ENCODE measurements at regions not wholly inside any gene's neighbourhood (a gene's known extent, or its start where the extent isn't known, plus 50 kb on each side); places are given as distances from the start of the nearest gene placed in this dataset.

DNA sequence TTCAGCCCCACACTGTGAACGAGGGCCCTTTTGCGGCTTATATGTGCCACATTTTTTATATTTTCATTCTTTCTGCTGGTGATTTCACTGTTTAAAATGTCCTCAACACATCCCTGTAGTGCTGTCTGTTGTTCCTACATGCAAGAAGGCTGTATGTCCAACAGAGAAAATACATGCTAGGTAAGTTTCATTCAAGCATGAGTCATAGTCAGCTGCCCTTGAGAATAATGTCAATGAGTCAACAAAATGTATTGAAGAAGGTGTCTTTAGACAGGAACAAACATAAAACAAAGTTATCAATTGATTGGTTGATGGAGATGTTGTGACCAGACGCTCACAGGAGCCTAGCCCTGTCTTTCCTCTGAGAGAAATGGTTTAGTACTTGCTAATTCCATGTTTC lies 553.4 kb downstream of the PLPP3 start:
- no peak overlapping the region for H3K27ac ChIP-seq (ENCODE audit: low read depth, low read length)
- no peak for TF ChIP-seq JUN (IDR thresholded peaks at IDR 0.05; ENCODE audit: low read depth, low read length)
- no peak for TF ChIP-seq MAX (IDR thresholded peaks at IDR 0.05)
- TF ChIP-seq SIRT6 (IDR thresholded peaks at IDR 0.05; ENCODE audit: low read length), result no peak
- no peak for TF ChIP-seq HDAC6 (IDR thresholded peaks at IDR 0.05; ENCODE audit: low read depth, low read length)
- TF ChIP-seq RBBP5 (IDR thresholded peaks at IDR 0.05; ENCODE audit: borderline replicate concordance, low read depth, low read length), result no peak
- TF ChIP-seq POLR2AphosphoS5 (IDR thresholded peaks at IDR 0.05; ENCODE audit: low read depth, low read length), result no peak
- no peak for TF ChIP-seq EZH2 (IDR thresholded peaks at IDR 0.05; ENCODE audit: low read depth, low read length, severe bottlenecking)
- no peak for TF ChIP-seq CEBPB (IDR thresholded peaks at IDR 0.05; ENCODE audit: low read depth, low read length)
- TF ChIP-seq BRCA1 (IDR thresholded peaks at IDR 0.05; ENCODE audit: low read depth, low read length), result no peak
- no peak for TF ChIP-seq TBP (IDR thresholded peaks at IDR 0.05; ENCODE audit: low read depth, low read length)
- no peak for TF ChIP-seq GABPA (IDR thresholded peaks at IDR 0.05; ENCODE audit: borderline replicate concordance, insufficient read depth, low read length)
- no peak for TF ChIP-seq ASH2L (IDR thresholded peaks at IDR 0.05; ENCODE audit: low read length)
- TF ChIP-seq NANOG (IDR thresholded peaks at IDR 0.05; ENCODE audit: insufficient read depth, low read depth, low read length, poor library complexity, severe bottlenecking), result no peak
- no peak for TF ChIP-seq HDAC2 (IDR thresholded peaks at IDR 0.05; ENCODE audit: borderline replicate concordance in 1 of 2, low read depth in 2 of 2, low read length in 2 of 2)
- no peak for TF ChIP-seq EP300 (IDR thresholded peaks at IDR 0.05; ENCODE audit: borderline replicate concordance in 1 of 2, low read depth in 2 of 2, low read length in 2 of 2)

More for the DNA sequence above, 553.4 kb downstream of the PLPP3 start:
- no peak overlapping the region for H3K56ac ChIP-seq (replicated peaks; ENCODE audit: insufficient read length, low read depth, low read length)
- no peak overlapping the region for H3K4ac ChIP-seq (replicated peaks; ENCODE audit: insufficient read length, low read depth, low read length)
- DNase-seq (ENCODE audit: low read depth in 1 of 2, low spot score in 2 of 2) (no peak), FAIRE-seq (no peak)
- no peak overlapping the region for H3K4me2 ChIP-seq (ENCODE audit: insufficient read depth in 1 of 2, low read depth in 2 of 2, low read length in 2 of 2)
- no peaks in the 10 kb centered on the region for H3K36me3 ChIP-seq (ENCODE audit: control insufficient read depth in 2 of 4, insufficient read depth in 4 of 4, low read length in 3 of 4)
- H2AK5ac ChIP-seq (ENCODE audit: low read depth, low read length), result no peak overlapping the region
- H2BK12ac ChIP-seq (ENCODE audit: low read depth, low read length), result no peak overlapping the region
- WGBS, 2 experiments (ENCODE audit: extremely low coverage in 1 of 2, insufficient coverage in 1 of 2, insufficient read length in 1 of 2, insufficient replicate concordance in 2 of 2, low coverage in 1 of 2, low lambda C conversion rate in 2 of 2, missing lambda C conversion rate in 1 of 2), result 90% methylated on average over 3 of the region's 3 CpGs; no CpG with 5 or more reads in 1 of the 2 experiments
- H3K23ac ChIP-seq (ENCODE audit: insufficient read length), result no peak overlapping the region
- no peak overlapping the region for H2BK15ac ChIP-seq (ENCODE audit: low read length)
- no peak overlapping the region for H3K9ac ChIP-seq (replicated peaks in 1 of 4; ENCODE audit: extremely low read depth in 1 of 4, low read depth in 3 of 4, low read length in 3 of 4)
- no peak overlapping the region for H2BK5ac ChIP-seq (ENCODE audit: low read depth, low read length)
- H2BK20ac ChIP-seq (ENCODE audit: low read length), result no peak overlapping the region
- no peaks in the 10 kb centered on the region for H3K79me2 ChIP-seq (ENCODE audit: control insufficient read depth in 1 of 2, insufficient read depth in 2 of 2, low read length in 2 of 2)
- no peaks in the 10 kb centered on the region for H3K23me2 ChIP-seq (ENCODE audit: low read depth, low read length)
- no peaks in the 10 kb centered on the region for H3K27me3 ChIP-seq (replicated peaks in 1 of 4; ENCODE audit: control insufficient read depth in 3 of 4, extremely low read depth in 1 of 4, insufficient read depth in 3 of 4, low read length in 3 of 4)
- no peak overlapping the region for H3K14ac ChIP-seq (ENCODE audit: insufficient read length)
- POLR2A ChIA-PET (ENCODE audit: partially characterized antibody), result no interaction called here
- H4K8ac ChIP-seq (ENCODE audit: extremely low read depth, insufficient read depth, low read length), result no peak overlapping the region
- no peak overlapping the region for H2BK120ac ChIP-seq (replicated peaks; ENCODE audit: low read depth, low read length)
- H4K91ac ChIP-seq (replicated peaks; ENCODE audit: insufficient read length, low read length), result no peak overlapping the region
- H4K20me1 ChIP-seq (replicated peaks in 1 of 2; ENCODE audit: control insufficient read depth in 1 of 2, insufficient read depth in 2 of 2, low read length in 2 of 2), result no peaks in the 10 kb centered on the region
- CTCF ChIA-PET (ENCODE audit: partially characterized antibody), result interaction anchor here (0.8 kb wide), 1 partner anchor 10 kb away, joined by 3 read pairs; no protein-coding TSS in a partner anchor
- H3K4me1 ChIP-seq (replicated peaks in 1 of 4; ENCODE audit: control insufficient read depth in 3 of 4, insufficient read depth in 4 of 4, low read length in 3 of 4), result no peaks in the 10 kb centered on the region
- H3K4me3 ChIP-seq (ENCODE audit: extremely low read depth in 1 of 4, insufficient read depth in 2 of 4, low read depth in 3 of 4, low read length in 4 of 4), result no peak overlapping the region
- no peak overlapping the region for H4K5ac ChIP-seq (ENCODE audit: insufficient read length, low read depth, low read length)
- no peak overlapping the region for H3K18ac ChIP-seq (ENCODE audit: extremely low read depth, low read length)
- H2AFZ ChIP-seq (ENCODE audit: low read length), result no peak overlapping the region
- no peaks in the 10 kb centered on the region for H3K9me3 ChIP-seq (ENCODE audit: insufficient read depth in 2 of 2, low read depth in 1 of 2, low read length in 1 of 2)
- H3K79me1 ChIP-seq (ENCODE audit: low read depth, low read length), result no peaks in the 10 kb centered on the region
